ENCODE measurements at regions not wholly inside any gene's neighbourhood (a gene's known extent, or its start where the extent isn't known, plus 50 kb on each side); places are given as distances from the start of the nearest gene placed in this dataset.

- TF ChIP-seq SP2 (IDR thresholded peaks at IDR 0.05; ENCODE audit: extremely low read depth, low read depth, low read length, poor library complexity, severe bottlenecking) = no peak
- TF ChIP-seq ZNF384 (IDR thresholded peaks at IDR 0.05; ENCODE audit: low read depth, low read length) = no peak
- no peak for TF ChIP-seq ZSCAN32 (CRISPR knock-in tag; IDR thresholded peaks at IDR 0.05)
Measured at GRCh38 chr11:92702805-92703448, 266.5 kb upstream of the MTNR1B start.

All from K562 (cell line).